Colonic mucosa (tissue), 4 donors: ENCODE measurements at regions not wholly inside any gene's neighbourhood (a gene's known extent, or its start where the extent isn't known, plus 50 kb on each side); places are given as distances from the start of the nearest gene placed in this dataset.
"Not testable (repeated sequence)": the region's sequence is repeated elsewhere in the genome, so short reads cannot be mapped to it uniquely, and the experiment has no call there.

Experiments
- DNase-seq: peaks from one replicate; pipeline ENCODE4 v3.0.0-alpha.2; 2020
- H3K27ac ChIP-seq: fragments of 200-600 bp; one replicate; pipeline ENCODE4 v1.8.0; 2021
- H3K27me3 ChIP-seq: fragments of 200-600 bp; one replicate; pipeline ENCODE4 v1.8.0; 2021
- H3K36me3 ChIP-seq: fragments of 200-600 bp; one replicate; pipeline ENCODE4 v1.8.0; 2021
- H3K4me1 ChIP-seq: fragments of 200-600 bp; one replicate; pipeline ENCODE4 v1.8.0; 2021; ENCODE audit warnings: mild to moderate bottlenecking
- H3K4me3 ChIP-seq: fragments of 200-600 bp; one replicate; pipeline ENCODE4 v1.8.0; 2021
- H3K9ac ChIP-seq, 2 donors: one replicate each; pipeline ENCODE4 v1.7.0; 2013; ENCODE audit warnings: control low read depth in 2 of 2, low read depth in 2 of 2, low read length in 2 of 2
- H3K9me3 ChIP-seq: fragments of 200-600 bp; one replicate; pipeline ENCODE4 v1.8.0; 2021
- CTCF ChIP-seq: fragments of 200-600 bp; IDR thresholded peaks from one replicate; pipeline ENCODE4 v1.8.0; 2022; ENCODE audit warnings: antibody characterized with exemption, mild to moderate bottlenecking
- intact Hi-C: fragments of 100-400 bp; cut with DNase I; formaldehyde crosslinking; loops from one replicate; pipeline ENCODE4 v1.14.1; 2022
- donor health status: healthy.
- donor health status: DM: no; HTN: no; CAD: no.
- donor health status: DM: no; HTN: no; CAD: no.

- Histone ChIP-seq H3K9me3 (no peaks in the 10 kb centered on the region), H3K36me3 (no peaks in the 10 kb centered on the region), H3K27me3 (no peaks in the 10 kb centered on the region), H3K4me1 (no peaks in the 10 kb centered on the region), H3K9ac (no peak overlapping the region), H3K27ac (no peak overlapping the region), H3K4me3 (no peak overlapping the region)
- intact Hi-C loops: no loop called here
- no peak for TF ChIP-seq CTCF
- DNase-seq: no peak
These were observed 256.2 kb upstream of the MGMT start for GRCh38 chr10:129210876-129211275.

DNA sequence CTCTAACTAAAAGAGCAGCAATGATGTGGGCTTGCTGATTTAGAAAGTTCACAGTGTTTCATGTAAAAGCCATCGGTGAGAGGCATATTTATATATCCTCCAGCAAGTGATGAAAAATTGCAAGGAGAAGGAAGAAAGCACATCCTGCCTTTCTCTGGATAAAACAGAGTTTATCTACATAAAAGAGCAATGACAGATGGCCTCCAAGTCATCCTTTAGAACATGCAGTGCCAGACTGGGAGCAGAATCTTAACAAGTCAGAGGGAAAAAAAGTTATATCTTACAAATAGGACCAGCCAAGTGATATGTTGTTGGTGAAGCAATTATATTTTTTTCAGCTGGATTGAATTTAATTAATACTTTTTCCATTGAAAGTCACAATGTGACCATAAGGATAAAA, 253.8 kb upstream of the MGMT start:
- H3K36me3 ChIP-seq: no peaks in the 10 kb centered on the region
- no peaks in the 10 kb centered on the region for H3K9me3 ChIP-seq
- no peak overlapping the region for H3K9ac ChIP-seq
- no peaks in the 10 kb centered on the region for H3K27me3 ChIP-seq
- intact Hi-C loops: no loop called here
- DNase-seq: no peak
- H3K27ac ChIP-seq: no peak overlapping the region
- no peak overlapping the region for H3K4me3 ChIP-seq
- TF ChIP-seq CTCF: no peak
- no peaks in the 10 kb centered on the region for H3K4me1 ChIP-seq

DNA sequence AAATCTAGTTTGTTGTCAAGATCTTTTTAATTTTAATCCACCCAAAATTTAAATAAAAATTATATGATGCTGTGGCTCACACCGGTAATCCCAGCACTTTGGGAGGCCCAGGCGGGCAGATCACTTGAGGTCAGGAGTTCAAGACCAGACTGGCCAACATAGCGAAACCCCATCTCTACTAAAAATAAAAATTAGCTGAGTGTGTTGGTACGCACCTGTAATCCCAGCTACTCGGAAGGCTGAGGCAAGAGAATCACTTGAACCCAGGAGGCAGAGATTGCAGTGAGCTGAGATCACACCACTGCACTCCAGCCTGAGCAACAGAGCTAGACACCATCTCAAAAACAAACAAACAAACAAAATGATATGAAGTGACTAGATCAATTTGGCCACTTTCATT, 253.0 kb upstream of the MGMT start:
- H3K4me1 ChIP-seq, H3K9ac ChIP-seq, intact Hi-C loops, H3K9me3 ChIP-seq, DNase-seq, H3K4me3 ChIP-seq, H3K27ac ChIP-seq, H3K27me3 ChIP-seq, H3K36me3 ChIP-seq: not testable (repeated sequence)

- Histone ChIP-seq H3K9ac (no peak overlapping the region), H3K27me3 (no peaks in the 10 kb centered on the region), H3K4me1 (no peaks in the 10 kb centered on the region), H3K36me3 (no peaks in the 10 kb centered on the region), H3K27ac (no peak overlapping the region), H3K4me3 (no peak overlapping the region), H3K9me3 (no peaks in the 10 kb centered on the region)
- intact Hi-C loops: no loop called here
- DNase-seq: no peak
- no peak for TF ChIP-seq CTCF
These were observed 247.7 kb upstream of the MGMT start for GRCh38 chr10:129219364-129219763.

- H3K27ac ChIP-seq: no peak overlapping the region
- H3K4me3 ChIP-seq: no peak overlapping the region
- H3K4me1 ChIP-seq: no peaks in the 10 kb centered on the region
- no peaks in the 10 kb centered on the region for H3K27me3 ChIP-seq
- DNase-seq: no peak
- no peaks in the 10 kb centered on the region for H3K9me3 ChIP-seq
- intact Hi-C loops: no loop called here
- no peaks in the 10 kb centered on the region for H3K36me3 ChIP-seq
- TF ChIP-seq CTCF: no peak
- no peak overlapping the region for H3K9ac ChIP-seq
These were observed 244.6 kb upstream of the MGMT start for GRCh38 chr10:129222436-129222835.

DNA sequence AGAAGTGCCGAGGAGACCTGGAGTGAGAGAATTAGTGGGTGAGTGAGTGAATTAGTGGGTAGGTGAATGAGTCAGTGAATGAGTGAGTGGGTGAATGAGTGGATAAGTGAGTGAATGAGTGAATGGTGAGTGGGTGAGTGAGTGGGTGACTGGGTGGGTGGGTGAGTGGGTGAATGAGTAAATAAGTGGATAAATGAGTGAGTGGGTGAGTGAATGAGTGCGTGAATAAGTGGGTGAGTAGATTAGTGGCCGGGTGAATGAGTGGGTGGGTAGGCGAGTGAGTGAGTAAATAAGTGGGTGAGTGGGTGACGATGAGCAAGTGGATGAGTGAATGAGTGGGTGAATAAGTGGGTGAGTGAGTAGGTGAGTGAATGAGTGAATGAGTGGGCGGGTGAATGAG, 243.7 kb upstream of the MGMT start:
- intact Hi-C loops: no loop called here
- no peak for TF ChIP-seq CTCF
- no peak for DNase-seq

More for the DNA sequence above, 243.7 kb upstream of the MGMT start:
- Histone ChIP-seq H3K27ac (no peak overlapping the region), H3K9me3 (no peaks in the 10 kb centered on the region), H3K4me1 (no peaks in the 10 kb centered on the region), H3K4me3 (no peak overlapping the region), H3K36me3 (no peaks in the 10 kb centered on the region), H3K9ac (no peak overlapping the region), H3K27me3 (no peaks in the 10 kb centered on the region)
